Limb (tissue), 2 donors: ENCODE measurements at regions not wholly inside any gene's neighbourhood (a gene's known extent, or its start where the extent isn't known, plus 50 kb on each side); places are given as distances from the start of the nearest gene placed in this dataset.
"Not testable (repeated sequence)": the region's sequence is repeated elsewhere in the genome, so short reads cannot be mapped to it uniquely, and the experiment has no call there.

ENCODE experiments used
- DNase-seq, 2 donors: peaks; one replicate each; pipeline ENCODE4 v3.0.0-alpha.2; 2016; ENCODE audit errors: extremely low spot score in 2 of 2

DNA sequence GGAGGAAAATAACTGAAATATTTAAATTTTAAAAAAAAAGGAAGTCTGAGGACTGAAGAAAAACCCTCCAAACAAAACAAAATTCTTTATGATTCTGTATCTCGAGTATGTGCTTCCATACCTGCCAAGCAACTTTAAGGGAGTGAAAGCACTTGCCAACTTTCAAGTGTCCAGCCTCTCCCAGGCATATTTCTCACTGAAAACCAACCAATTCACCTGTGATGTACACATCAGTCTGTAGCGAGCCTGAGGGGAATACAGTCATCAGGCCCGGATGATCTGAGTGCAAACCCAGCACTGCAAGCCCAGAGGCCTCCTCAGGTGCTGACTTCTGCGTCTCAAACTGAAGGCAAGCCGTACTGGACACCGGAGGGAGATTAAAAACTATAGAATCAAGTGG lies 164.8 kb upstream of the NT5E start:
- DNase-seq: no peak

DNA sequence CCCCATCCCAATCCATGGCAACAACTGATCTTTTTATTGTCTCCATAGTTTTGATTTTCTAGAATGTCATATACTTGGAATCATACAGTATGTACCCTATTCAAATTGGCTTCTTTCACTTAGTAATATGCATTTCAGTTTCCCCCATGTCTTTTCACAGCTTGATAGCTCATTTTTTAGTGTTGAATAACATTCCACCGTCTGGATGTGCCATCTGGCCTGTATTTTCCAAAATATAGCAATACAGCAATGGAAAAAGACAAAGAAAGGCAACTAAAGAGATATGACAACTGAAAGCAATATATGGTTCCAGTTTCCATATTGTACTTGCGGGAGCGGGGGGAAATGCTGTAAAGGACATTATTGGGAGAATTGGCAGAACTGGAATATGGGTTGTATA lies 166.4 kb upstream of the NT5E start:
- DNase-seq: no peak

GRCh38 chr6:85278466-85279035 lies 171.3 kb upstream of the NT5E start:
- DNase-seq: no peak

DNA sequence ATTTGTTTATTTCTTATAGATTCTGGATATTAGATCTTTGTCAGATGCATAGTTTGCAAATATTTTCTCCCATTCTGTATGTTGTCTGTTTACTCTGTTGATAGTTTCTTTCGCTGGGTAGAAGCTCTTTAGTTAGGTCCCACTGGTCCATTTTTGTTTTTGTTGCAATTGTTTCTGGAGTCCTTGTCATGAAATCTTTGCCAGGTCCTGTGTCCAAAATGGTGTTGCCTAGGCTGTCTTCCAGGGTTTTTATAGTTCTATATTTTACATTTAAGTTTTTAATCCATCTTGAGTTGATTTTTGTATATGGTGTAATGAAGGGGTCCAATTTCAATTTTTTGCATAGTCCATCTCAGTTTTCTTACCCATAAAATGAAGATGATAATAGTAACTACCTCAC lies 173.9 kb upstream of the NT5E start:
- DNase-seq: not testable (repeated sequence)

GRCh38 chr6:85275338-85275985 lies 174.4 kb upstream of the NT5E start:
- DNase-seq: no peak

GRCh38 chr6:85273870-85274269 lies 176.0 kb upstream of the NT5E start:
- no peak for DNase-seq

DNA sequence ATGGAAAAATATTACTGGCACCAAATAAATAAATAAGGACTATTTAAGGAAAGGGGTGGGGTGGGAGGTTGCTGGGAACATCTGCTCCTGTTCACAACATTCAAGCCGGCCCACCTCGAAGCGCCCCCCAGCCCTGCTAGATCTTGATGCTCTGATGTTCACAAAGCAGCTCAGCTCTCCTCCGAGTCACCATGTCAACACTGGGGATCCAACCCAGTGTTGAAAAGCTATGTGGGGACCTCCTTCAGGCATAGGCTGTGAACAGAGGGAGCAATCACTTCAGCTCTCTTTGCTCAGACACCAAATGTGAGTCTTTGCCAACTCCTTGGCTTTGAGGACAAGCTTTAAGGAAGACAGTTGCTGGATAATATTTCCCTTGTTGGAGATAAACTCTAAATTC lies 176.8 kb upstream of the NT5E start:
- peak in 1 of 2 donors; percentile 20 for DNase-seq

DNA sequence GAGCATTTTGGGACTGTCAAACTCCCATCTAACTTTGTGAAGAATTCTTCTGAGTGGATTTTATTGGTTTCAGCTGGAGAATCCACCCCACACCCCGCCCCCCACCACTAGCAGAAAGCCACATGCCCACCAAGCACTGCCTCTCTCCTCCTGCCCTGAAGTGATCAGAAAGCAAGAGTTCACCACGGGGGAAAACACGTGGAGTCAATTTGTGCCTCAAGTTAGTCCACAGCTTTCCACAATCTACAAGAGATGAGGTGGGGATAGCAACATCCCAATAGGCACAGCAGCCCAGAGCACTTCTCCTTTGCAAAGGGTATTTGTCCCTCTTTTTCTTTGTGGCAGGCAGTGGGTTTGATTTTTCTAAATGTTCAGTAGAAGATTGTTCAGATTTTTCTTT lies 177.3 kb upstream of the NT5E start:
- DNase-seq: no peak

GRCh38 chr6:85262621-85263020 lies 187.3 kb upstream of the NT5E start:
- no peak for DNase-seq

GRCh38 chr6:85261271-85261670 lies 188.6 kb upstream of the NT5E start:
- DNase-seq: peak in 1 of 2 donors; percentile 43

- DNase-seq: no peak
Measured at GRCh38 chr6:85255661-85256060, 194.2 kb upstream of the NT5E start.

- no peak for DNase-seq
Measured at GRCh38 chr6:85252552-85252951, 197.3 kb upstream of the NT5E start.

DNA sequence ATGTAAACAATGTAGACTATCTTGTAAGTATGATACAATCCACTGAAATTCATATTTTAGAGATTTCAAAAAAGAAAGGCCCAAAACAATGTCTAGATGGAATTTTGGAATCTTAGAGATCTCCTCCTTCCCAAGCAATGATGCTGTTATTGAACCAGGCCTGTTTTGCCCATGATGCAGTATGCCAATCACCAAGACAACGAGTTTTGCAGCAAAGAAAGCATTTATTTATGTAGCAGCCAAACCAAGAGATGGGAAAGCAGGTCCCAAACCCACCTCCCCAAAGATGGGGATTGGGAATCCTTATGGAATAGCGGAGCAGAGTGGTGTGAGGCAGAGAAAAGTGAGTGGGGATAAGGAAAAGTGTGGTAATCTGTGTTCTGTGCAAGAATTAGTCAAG lies 197.8 kb upstream of the NT5E start:
- DNase-seq: no peak

DNA sequence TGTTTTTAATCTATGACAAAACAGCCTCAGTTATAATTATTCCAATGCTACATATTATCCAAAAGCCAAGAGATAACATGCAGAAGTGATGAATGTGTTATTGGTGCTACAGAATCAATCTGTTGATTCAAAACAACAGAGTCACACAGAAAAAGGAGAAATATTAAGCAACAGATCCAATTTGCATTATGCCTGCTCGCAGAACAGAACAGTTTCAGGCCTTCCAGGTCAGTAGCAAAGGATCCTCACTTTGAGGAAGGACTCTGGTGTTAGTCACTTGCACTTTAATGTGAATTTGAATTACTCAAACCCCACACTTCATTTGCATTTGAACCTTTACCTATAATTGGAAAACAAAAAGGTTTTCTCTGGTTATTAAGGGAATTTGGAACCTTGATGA lies 198.6 kb upstream of the NT5E start:
- DNase-seq: no peak

DNA sequence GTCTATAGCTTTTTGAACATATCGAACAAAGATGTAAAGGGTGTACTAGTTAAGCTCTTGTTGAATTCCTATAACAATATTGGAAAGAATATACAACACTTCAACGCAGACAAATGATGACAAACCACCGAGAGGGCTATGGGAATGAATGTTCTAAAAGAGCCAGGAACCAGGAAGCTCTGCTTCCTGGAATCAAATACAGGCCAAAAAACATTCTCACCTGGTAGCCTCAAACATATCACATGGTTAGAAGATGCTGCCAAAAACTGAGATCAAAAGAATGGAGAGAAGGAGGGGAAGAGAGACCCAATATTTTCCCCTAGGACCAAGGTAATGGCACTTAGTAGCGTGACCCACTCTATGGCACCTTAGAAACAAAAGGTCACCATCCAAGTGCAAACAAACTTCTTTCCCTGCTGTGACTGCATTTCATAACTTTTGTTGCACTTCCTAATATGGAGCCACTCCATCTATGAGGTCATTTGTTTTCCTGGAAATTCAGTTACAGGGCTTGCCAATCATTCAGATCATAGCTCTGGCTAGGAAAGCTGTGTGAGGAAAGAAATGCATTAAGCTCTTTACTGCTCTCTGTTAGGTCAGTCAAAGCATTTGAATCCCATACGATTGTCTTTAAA lies 199.2 kb upstream of the NT5E start:
- peak in 1 of 2 donors; percentile 64 for DNase-seq

GRCh38 chr6:85245004-85245403 lies 204.9 kb upstream of the NT5E start:
- DNase-seq: no peak

DNA sequence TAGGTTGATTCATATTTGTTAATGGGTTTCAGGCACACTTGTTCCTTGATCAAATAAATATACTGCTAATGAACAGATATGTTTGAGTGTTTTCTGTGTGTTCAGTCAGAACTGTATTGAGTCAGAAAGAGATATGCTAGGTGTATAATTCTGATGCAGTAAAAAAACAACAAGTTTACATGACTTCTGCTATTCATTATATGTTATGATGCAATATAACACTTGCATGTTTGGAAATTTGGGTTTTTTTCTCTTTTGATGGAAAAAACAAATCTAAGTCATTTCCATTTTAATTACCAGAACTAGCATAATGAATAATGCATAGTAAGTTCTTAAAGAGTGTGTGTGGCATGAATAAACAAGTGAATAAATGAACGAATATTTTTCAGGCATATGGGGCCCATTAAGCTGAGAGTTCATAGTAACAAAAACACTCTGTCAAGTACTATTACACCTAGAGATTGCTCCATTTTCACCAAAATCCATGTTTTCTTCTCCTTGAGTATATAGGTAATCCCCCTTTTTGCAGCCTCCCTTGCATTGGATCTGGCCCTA lies 208.3 kb upstream of the NT5E start:
- no peak for DNase-seq

DNA sequence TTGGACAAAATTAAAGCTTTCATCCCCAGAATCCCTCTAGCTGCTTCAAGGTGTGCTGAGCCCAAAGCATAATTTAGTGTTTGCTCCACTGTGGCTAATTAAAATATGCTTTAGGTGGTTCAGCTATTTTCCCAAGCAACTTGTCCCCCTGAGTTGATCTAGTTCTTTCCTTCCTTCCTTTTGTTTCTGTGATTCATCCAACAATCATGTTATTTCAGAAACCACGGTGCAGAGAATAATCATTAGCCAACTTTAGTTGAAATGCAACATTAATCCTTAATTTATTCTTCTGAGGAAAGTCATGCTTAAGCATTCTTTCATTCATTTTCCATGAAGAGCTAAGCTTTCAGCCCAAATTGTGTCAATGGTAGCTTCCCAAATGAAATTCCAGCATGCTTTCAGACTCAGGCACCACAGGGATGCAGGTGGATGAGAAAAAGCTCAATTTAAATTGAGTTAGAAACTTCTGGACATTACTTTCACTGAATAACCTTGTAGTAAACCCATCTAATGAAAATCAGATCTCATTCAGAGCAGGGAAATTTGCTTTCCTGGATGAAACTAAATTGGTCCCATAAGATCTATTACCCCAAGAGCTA lies 209.0 kb upstream of the NT5E start:
- no peak for DNase-seq

GRCh38 chr6:85237478-85237877 lies 212.4 kb upstream of the NT5E start:
- no peak for DNase-seq

- DNase-seq: no peak
Measured at GRCh38 chr6:85236636-85237035, 213.2 kb upstream of the NT5E start.

DNA sequence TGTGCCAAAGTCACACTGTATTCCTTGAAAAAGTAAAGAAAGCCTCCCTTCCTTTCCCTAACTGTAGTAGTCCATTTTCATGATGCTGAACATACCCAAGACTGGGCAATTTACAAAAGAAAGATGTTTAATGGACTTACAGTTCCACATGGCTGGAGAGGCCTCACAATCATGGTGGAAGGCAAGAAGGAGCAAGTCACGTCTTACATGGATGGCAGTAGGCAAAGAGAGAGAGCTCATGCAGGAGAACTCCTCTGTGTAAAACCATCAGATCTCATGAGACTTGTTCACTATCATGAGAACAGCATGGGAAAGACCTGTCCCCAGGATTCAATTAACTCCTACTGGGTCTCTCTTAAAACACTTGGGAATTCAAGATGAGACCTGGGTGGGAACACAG lies 222.5 kb upstream of the NT5E start:
- DNase-seq: not testable (repeated sequence)

DNA sequence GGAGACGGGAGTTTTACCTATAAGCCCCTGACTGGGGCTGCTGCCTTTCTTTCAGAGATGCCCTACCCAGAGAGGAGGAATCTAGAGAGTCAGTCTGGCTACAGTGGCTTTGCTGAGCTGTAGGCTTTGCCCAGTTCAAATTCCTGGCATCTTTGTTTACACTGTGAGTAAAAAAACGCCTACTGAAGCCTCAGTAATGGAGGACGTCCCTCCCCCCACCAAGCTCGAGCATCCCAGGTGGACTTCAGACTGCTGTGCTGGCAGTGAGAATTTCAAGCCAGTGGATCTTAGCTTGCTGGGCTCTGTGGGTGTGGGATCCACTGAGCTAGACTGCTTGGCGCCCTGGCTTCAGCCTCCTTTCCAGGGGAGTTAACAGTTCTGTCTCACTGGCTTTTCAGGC lies 237.1 kb upstream of the NT5E start:
- DNase-seq: not testable (repeated sequence)
